ENCODE measurements at regions not wholly inside any gene's neighbourhood (a gene's known extent, or its start where the extent isn't known, plus 50 kb on each side); places are given as distances from the start of the nearest gene placed in this dataset.
A peak's percentile ranks its signal among the peaks of the same experiment; 100 is the strongest.

- ATAC-seq (no peak), DNase-seq (no peak)
- Histone ChIP-seq H3K27me3 (no peaks in the 10 kb centered on the region), H3K9me3 (no peaks in the 10 kb centered on the region), H3K27ac (no peak overlapping the region), H3K36me3 (no peaks in the 10 kb centered on the region), H3K4me3 (no peak overlapping the region), H3K4me1 (peaks cover 0 to 6% of the 10 kb centered on the region in 2 donors)
- intact Hi-C loops (cut with DNase I; ENCODE audit: low total_unique reads) (no loop called here), in situ Hi-C loops (cut with MboI; ENCODE audit: low sequenced_read_pairs in 4 of 4) (no loop called here)
- TF ChIP-seq POLR2A (IDR thresholded peaks at IDR 0.05), result no peak
- no peak for TF ChIP-seq CTCF (IDR thresholded peaks at IDR 0.05 in 4 of 5, conservative IDR thresholded peaks at IDR 0.05 in 1 of 5)
These were observed 94.6 kb upstream of the SMAD1 start for GRCh38 chr4:145387079-145387478.

- no peaks in the 10 kb centered on the region for H3K36me3 ChIP-seq
- H3K4me3 ChIP-seq, result no peak overlapping the region
- no peak overlapping the region for H3K27ac ChIP-seq
- H3K9me3 ChIP-seq, result no peaks in the 10 kb centered on the region
- in situ Hi-C loops (cut with MboI; ENCODE audit: low sequenced_read_pairs in 4 of 4), result no loop called here
- no peaks in the 10 kb centered on the region for H3K27me3 ChIP-seq
- DNase-seq (no peak), ATAC-seq (no peak)
- no peaks in the 10 kb centered on the region for H3K4me1 ChIP-seq
- TF ChIP-seq CTCF (IDR thresholded peaks at IDR 0.05 in 4 of 5, conservative IDR thresholded peaks at IDR 0.05 in 1 of 5), result no peak
- TF ChIP-seq POLR2A (IDR thresholded peaks at IDR 0.05), result no peak
- intact Hi-C loops (cut with DNase I; ENCODE audit: low total_unique reads), result no loop called here
These were observed 100.5 kb upstream of the SMAD1 start for GRCh38 chr4:145381163-145381562.

DNA sequence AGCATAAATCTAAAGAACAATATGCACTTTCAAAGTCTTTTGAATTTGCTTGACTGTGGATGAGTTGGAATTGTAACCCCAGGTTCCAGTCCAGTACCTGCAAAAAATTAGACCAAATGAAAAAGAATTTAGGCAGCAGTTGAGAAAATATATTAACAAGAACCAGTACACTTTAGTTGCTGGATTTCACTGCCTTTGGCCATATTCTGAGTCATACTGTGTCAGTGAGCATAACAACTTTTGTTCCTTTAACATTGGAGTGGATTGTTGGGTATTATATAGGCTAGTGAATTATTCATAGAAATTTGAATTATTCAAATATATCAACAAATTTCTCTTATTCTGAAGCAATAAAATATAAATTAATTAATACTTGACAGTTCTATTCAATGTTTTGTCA, 101.5 kb upstream of the SMAD1 start:
- Histone ChIP-seq H3K9me3 (no peaks in the 10 kb centered on the region), H3K27me3 (no peaks in the 10 kb centered on the region), H3K4me3 (no peak overlapping the region), H3K4me1 (no peaks in the 10 kb centered on the region), H3K27ac (no peak overlapping the region), H3K36me3 (no peaks in the 10 kb centered on the region)
- DNase-seq, result no peak
- in situ Hi-C loops (cut with MboI; ENCODE audit: low sequenced_read_pairs in 4 of 4) (no loop called here), intact Hi-C loops (cut with DNase I; ENCODE audit: low total_unique reads) (no loop called here)
- no peak for ATAC-seq
- TF ChIP-seq POLR2A (IDR thresholded peaks at IDR 0.05) (no peak), CTCF (IDR thresholded peaks at IDR 0.05 in 4 of 5, conservative IDR thresholded peaks at IDR 0.05 in 1 of 5) (no peak)

DNA sequence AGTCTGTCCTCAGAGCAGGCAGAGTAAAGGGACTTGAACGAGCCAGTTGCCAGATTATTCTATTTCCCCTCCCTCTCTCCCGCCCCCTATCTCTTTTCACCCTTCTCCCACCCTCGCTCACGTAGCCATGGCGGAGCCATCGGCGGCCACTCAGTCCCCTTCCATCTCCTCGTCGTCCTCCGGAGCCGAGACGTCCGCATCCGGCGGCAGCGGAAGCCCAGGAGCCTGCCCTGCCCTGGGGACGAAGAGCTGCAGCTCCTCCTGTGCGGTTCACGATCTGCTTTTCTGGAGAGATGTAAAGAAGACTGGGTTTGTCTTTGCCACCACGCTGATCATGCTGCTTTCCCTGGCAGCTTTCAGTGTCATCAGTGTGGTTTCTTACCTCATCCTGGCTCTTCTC, 106.2 kb upstream of the SMAD1 start:
- Histone ChIP-seq H3K4me1 (no peaks in the 10 kb centered on the region), H3K27me3 (no peaks in the 10 kb centered on the region), H3K27ac (no peak overlapping the region), H3K9me3 (no peaks in the 10 kb centered on the region), H3K36me3 (no peaks in the 10 kb centered on the region), H3K4me3 (no peak overlapping the region)
- intact Hi-C loops (cut with DNase I; ENCODE audit: low total_unique reads), result no loop called here
- no peak for TF ChIP-seq CTCF (IDR thresholded peaks at IDR 0.05 in 4 of 5, conservative IDR thresholded peaks at IDR 0.05 in 1 of 5)
- TF ChIP-seq POLR2A (IDR thresholded peaks at IDR 0.05), result no peak
- no peak for ATAC-seq
- in situ Hi-C loops (cut with MboI; ENCODE audit: low sequenced_read_pairs in 4 of 4), result no loop called here
- no peak for DNase-seq

DNA sequence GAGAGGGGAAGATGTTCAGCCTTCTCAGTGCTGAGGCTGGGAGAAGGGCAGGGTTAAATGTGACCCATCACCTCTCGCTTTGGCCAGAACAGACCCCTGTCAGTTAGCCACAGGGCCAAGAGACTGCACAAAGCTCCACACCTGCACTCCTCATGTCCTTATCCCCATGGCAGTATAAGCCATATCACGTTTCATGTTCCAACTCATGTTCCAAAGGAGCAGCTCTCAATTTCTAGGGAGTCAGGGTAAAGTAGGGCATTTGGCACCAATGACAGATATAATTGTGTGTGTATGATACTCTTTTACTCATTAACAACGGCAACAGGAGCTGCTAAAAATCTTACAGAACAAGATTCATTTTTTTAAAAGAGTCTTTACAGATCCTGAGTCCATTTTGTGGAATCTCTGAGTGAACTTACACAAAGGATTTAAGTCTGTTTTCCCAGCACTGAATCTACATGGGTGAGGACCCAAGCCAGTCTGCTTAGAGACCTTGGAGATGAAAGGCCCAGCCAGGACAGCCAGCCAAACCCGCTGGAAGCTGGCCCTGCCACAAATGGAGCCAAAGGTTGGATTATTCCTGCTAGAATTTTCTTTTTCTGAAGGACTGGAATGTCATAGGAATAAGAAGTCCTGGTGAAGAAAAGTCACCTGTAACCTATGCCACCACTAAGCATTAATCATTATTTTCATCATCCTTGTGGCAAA, 129.1 kb upstream of the SMAD1 start:
- Histone ChIP-seq H3K27me3 (no peaks in the 10 kb centered on the region), H3K36me3 (no peaks in the 10 kb centered on the region), H3K4me3 (no peak overlapping the region), H3K4me1 (peaks cover 20 to 23% of the 10 kb centered on the region in 2 donors), H3K9me3 (no peaks in the 10 kb centered on the region), H3K27ac (peak overlapping the region in 2 of 4 donors; percentile 39 to 70)
- DNase-seq, result peak in 1 of 2 donors; percentile 8
- intact Hi-C loops (cut with DNase I; ENCODE audit: low total_unique reads), result no loop called here
- in situ Hi-C loops (cut with MboI; ENCODE audit: low sequenced_read_pairs in 4 of 4), result no loop called here
- peak; percentile 64 to 93 for ATAC-seq
- TF ChIP-seq CTCF (IDR thresholded peaks at IDR 0.05 in 4 of 5, conservative IDR thresholded peaks at IDR 0.05 in 1 of 5), result no peak
- TF ChIP-seq POLR2A (IDR thresholded peaks at IDR 0.05), result no peak

All from gastrocnemius medialis (tissue), 4 donors.